ENCODE measurements at regions not wholly inside any gene's neighbourhood (a gene's known extent, or its start where the extent isn't known, plus 50 kb on each side); places are given as distances from the start of the nearest gene placed in this dataset.

DNA sequence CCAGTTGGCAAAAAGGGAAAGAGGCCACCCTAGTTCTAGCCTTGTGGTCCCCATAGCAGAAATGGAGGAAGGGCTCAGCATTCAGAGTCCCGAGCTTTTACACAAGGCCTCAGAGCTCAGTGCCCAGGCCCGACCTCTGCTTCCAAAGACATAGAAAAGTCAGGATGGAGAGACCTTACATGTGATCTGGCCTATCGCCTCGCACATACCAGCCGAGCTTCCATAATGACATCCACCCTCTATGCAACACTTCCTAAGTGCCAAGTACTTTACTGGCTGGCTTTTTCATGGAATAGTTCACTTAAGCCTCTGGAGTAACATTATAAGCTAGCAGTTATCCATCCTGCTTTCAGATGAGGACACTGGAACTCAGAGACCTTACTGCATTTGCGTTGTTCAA lies 275.9 kb downstream of the FAM43A start:
- no peak for TF ChIP-seq POLR2A (IDR thresholded peaks at IDR 0.05; ENCODE audit: low read depth, low read length)
- no peak for TF ChIP-seq CTCF (conservative IDR thresholded peaks at IDR 0.05; ENCODE audit: low read depth, low read length)
- no peak for TF ChIP-seq RCOR1 (IDR thresholded peaks at IDR 0.05; ENCODE audit: insufficient replicate concordance, low read length)
- TF ChIP-seq SMC3 (IDR thresholded peaks at IDR 0.05; ENCODE audit: low read depth, low read length) = no peak

All from IMR-90 (cell line).